ENCODE measurements at regions not wholly inside any gene's neighbourhood (a gene's known extent, or its start where the extent isn't known, plus 50 kb on each side); places are given as distances from the start of the nearest gene placed in this dataset.
"Not testable (repeated sequence)": the region's sequence is repeated elsewhere in the genome, so short reads cannot be mapped to it uniquely, and the experiment has no call there.

DNA sequence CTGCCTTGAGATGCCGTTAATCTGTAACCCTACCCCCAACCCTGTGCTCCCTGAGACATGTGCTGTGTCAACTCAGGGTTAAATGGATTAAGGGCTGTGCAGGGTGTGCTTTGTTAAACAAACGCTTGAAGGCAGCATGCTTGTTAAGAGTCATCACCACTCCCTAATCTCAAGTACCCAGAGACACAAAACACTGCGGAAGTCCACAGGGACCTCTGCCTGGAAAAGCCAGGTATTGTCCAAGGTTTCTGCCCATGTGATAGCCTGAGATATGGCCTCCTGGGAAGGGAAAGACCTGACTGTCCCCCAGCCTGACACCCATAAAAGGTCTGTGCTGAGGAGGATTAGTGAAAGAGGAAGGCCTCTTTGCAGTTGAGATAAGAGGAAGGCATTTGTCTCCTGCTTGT is 270.8 kb upstream of the FRG2C start:
- H3K4me3 Mint-ChIP-seq; H3K36me3 ChIP-seq (replicated peaks in 1 of 2; ENCODE audit: control extremely low read depth in 1 of 2, control insufficient read depth in 1 of 2, extremely low read depth in 1 of 2, insufficient read depth in 2 of 2, low read length in 1 of 2); H3K79me2 ChIP-seq (ENCODE audit: control insufficient read depth, insufficient read depth, low read length); H3K27ac ChIP-seq (ENCODE audit: low read length in 2 of 2); H3K27me3 ChIP-seq (replicated peaks in 1 of 4; ENCODE audit: control extremely low read depth in 1 of 4, control insufficient read depth in 3 of 4, insufficient read depth in 4 of 4, low read length in 3 of 4); H2AFZ ChIP-seq (ENCODE audit: insufficient read depth, low read depth, low read length, poor library complexity, severe bottlenecking); H3K27me3 Mint-ChIP-seq; H3K27ac Mint-ChIP-seq; H3K4me1 Mint-ChIP-seq; CTCF ChIA-PET; H3K4me3 ChIP-seq (ENCODE audit: control extremely low read depth in 1 of 5, extremely low read depth in 1 of 5, insufficient read depth in 1 of 5, low read depth in 2 of 5, low read length in 4 of 5); H3K9me3 Mint-ChIP-seq (ENCODE audit: insufficient read depth); H4K20me1 ChIP-seq (ENCODE audit: control insufficient read depth, insufficient read depth, low read length, poor library complexity, severe bottlenecking); ATAC-seq (ENCODE audit: low read depth); intact Hi-C loops (cut with micrococcal nuclease); H3K4me2 ChIP-seq (replicated peaks; ENCODE audit: low read depth, low read length, poor library complexity, severe bottlenecking); POLR2A ChIA-PET; H3K4me1 ChIP-seq (ENCODE audit: control insufficient read depth in 2 of 2, insufficient read depth in 2 of 2, low read length in 2 of 2); H3K9ac ChIP-seq (ENCODE audit: low read length); DNase-seq: not testable (repeated sequence)
- no CpG with 5 or more reads among the region's 3 CpGs for WGBS (ENCODE audit: insufficient coverage)
- peaks cover 0 to 10% (median 0%) of the 10 kb centered on the region in 3 donors for H3K9me3 ChIP-seq (ENCODE audit: control extremely low read depth in 1 of 3, control insufficient read depth in 2 of 3, insufficient read depth in 1 of 3, low read length in 2 of 3)

DNA sequence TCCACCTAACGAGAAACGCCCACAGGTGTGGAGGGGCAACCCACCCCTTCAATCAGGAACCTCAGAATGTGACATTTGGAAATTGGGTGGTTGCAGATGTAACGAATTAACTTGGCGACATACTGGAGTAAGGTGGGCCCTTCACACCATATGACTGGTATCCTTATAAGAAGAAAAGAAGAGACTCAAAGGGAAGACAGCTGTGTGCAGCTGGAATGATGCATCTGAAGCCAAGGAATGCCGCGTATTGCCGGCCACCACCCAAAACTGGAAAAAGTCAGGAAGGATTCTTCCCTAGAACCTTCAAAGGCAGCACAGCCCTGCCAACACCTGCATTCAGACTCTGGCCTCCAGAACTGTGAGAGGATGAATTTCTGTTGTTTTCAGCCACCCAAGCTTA is 270.0 kb upstream of the FRG2C start:
- H3K27me3 Mint-ChIP-seq; H3K4me1 Mint-ChIP-seq; CTCF ChIA-PET; H3K4me3 ChIP-seq (ENCODE audit: control extremely low read depth in 1 of 5, extremely low read depth in 1 of 5, insufficient read depth in 1 of 5, low read depth in 2 of 5, low read length in 4 of 5); H3K4me1 ChIP-seq (ENCODE audit: control insufficient read depth in 2 of 2, insufficient read depth in 2 of 2, low read length in 2 of 2); H3K4me3 Mint-ChIP-seq; H3K9me3 Mint-ChIP-seq (ENCODE audit: insufficient read depth); H3K4me2 ChIP-seq (replicated peaks; ENCODE audit: low read depth, low read length, poor library complexity, severe bottlenecking); DNase-seq; ATAC-seq (ENCODE audit: low read depth); intact Hi-C loops (cut with micrococcal nuclease); H3K27ac Mint-ChIP-seq; H4K20me1 ChIP-seq (ENCODE audit: control insufficient read depth, insufficient read depth, low read length, poor library complexity, severe bottlenecking); POLR2A ChIA-PET; H3K79me2 ChIP-seq (ENCODE audit: control insufficient read depth, insufficient read depth, low read length); H3K27ac ChIP-seq (ENCODE audit: low read length in 2 of 2); H2AFZ ChIP-seq (ENCODE audit: insufficient read depth, low read depth, low read length, poor library complexity, severe bottlenecking); H3K9ac ChIP-seq (ENCODE audit: low read length); H3K36me3 ChIP-seq (replicated peaks in 1 of 2; ENCODE audit: control extremely low read depth in 1 of 2, control insufficient read depth in 1 of 2, extremely low read depth in 1 of 2, insufficient read depth in 2 of 2, low read length in 1 of 2); H3K27me3 ChIP-seq (replicated peaks in 1 of 4; ENCODE audit: control extremely low read depth in 1 of 4, control insufficient read depth in 3 of 4, insufficient read depth in 4 of 4, low read length in 3 of 4): not testable (repeated sequence)
- peaks cover 0 to 10% (median 0%) of the 10 kb centered on the region in 3 donors for H3K9me3 ChIP-seq (ENCODE audit: control extremely low read depth in 1 of 3, control insufficient read depth in 2 of 3, insufficient read depth in 1 of 3, low read length in 2 of 3)
- 100% methylated on average over 2 of the region's 7 CpGs for WGBS (ENCODE audit: insufficient coverage)

DNA sequence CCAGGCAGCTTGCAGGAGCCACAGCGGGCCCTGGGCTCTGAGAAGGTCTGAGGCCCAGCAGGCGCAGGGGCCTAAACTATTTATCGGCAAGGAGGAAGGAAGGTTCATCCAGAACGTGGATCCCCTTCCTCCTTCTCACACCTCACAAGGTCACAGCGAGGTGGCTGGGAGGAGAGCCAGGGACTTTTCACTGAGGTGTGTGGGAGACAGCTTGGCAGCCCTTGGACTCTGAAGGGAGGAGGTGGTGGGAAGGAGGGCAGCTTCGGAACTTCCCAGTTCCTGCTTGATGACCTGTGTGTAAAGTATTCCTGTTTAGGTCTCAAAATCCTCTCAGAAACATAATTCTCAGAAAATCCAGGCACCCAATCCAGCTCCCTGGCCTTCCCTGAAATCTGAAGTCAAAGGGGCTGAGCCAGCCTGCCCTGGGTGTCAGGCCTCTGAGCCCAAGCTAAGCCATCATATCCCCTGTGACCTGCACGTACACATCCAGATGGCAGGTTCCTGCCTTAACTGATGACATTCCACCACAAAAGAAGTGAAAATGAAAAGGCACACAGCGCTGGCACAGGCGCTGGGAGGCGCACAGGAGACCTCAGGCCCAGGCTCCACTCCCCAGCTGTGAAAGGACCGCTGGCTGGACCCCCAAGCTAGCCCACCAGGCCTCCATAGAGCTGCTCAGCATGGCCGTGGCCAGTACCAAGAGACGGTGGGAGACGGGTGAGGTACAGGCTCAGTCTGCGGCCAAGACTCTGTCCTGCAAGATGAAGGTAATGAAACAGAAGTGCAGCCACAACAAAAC is 269.4 kb upstream of the FRG2C start:
- H2AFZ ChIP-seq (ENCODE audit: insufficient read depth, low read depth, low read length, poor library complexity, severe bottlenecking); H3K4me2 ChIP-seq (replicated peaks; ENCODE audit: low read depth, low read length, poor library complexity, severe bottlenecking); POLR2A ChIA-PET; H3K4me1 Mint-ChIP-seq; H3K36me3 ChIP-seq (replicated peaks in 1 of 2; ENCODE audit: control extremely low read depth in 1 of 2, control insufficient read depth in 1 of 2, extremely low read depth in 1 of 2, insufficient read depth in 2 of 2, low read length in 1 of 2); H3K79me2 ChIP-seq (ENCODE audit: control insufficient read depth, insufficient read depth, low read length); H3K27me3 ChIP-seq (replicated peaks in 1 of 4; ENCODE audit: control extremely low read depth in 1 of 4, control insufficient read depth in 3 of 4, insufficient read depth in 4 of 4, low read length in 3 of 4); CTCF ChIA-PET; H3K9ac ChIP-seq (ENCODE audit: low read length); H3K4me1 ChIP-seq (ENCODE audit: control insufficient read depth in 2 of 2, insufficient read depth in 2 of 2, low read length in 2 of 2); DNase-seq; H3K27ac ChIP-seq (ENCODE audit: low read length in 2 of 2); H3K9me3 Mint-ChIP-seq (ENCODE audit: insufficient read depth); H3K27me3 Mint-ChIP-seq; intact Hi-C loops (cut with micrococcal nuclease); H4K20me1 ChIP-seq (ENCODE audit: control insufficient read depth, insufficient read depth, low read length, poor library complexity, severe bottlenecking); H3K4me3 ChIP-seq (ENCODE audit: control extremely low read depth in 1 of 5, extremely low read depth in 1 of 5, insufficient read depth in 1 of 5, low read depth in 2 of 5, low read length in 4 of 5); H3K4me3 Mint-ChIP-seq; ATAC-seq (ENCODE audit: low read depth); H3K27ac Mint-ChIP-seq: not testable (repeated sequence)
- 89% methylated on average over 11 of the region's 15 CpGs for WGBS (ENCODE audit: insufficient coverage)
- H3K9me3 ChIP-seq (ENCODE audit: control extremely low read depth in 1 of 3, control insufficient read depth in 2 of 3, insufficient read depth in 1 of 3, low read length in 2 of 3), result peaks cover 0 to 10% (median 0%) of the 10 kb centered on the region in 3 donors
